SK-N-MC (cell line): ENCODE measurements at regions not wholly inside any gene's neighbourhood (a gene's known extent, or its start where the extent isn't known, plus 50 kb on each side); places are given as distances from the start of the nearest gene placed in this dataset.
A peak's percentile ranks its signal among the peaks of the same experiment; 100 is the strongest.

Experiments used
- DNase-seq: peaks from one replicate; pipeline ENCODE4 v3.0.0-alpha.2; 2011; ENCODE audit warnings: low read depth, low spot score
- H3K27ac ChIP-seq: fragments of 200-600 bp; sonication (generic); 2 replicates; pipeline ENCODE4 v1.5.1; 2016; ENCODE audit warnings: mixed run types
- H3K36me3 ChIP-seq: fragments of 200-600 bp; sonication (generic); 2 replicates; pipeline ENCODE4 v1.6.1; 2017; ENCODE audit warnings: antibody characterized with exemption, low read length, mixed read lengths; ENCODE audit not compliant: insufficient read depth
- H3K4me3 ChIP-seq: fragments of 200-600 bp; sonication (generic); 2 replicates; pipeline ENCODE4 v1.5.1; 2016
- H3K9ac ChIP-seq: fragments of 200-600 bp; sonication (generic); 2 replicates; pipeline ENCODE4 v1.8.0; 2017; ENCODE audit warnings: mixed run types, mixed read lengths; ENCODE audit not compliant: insufficient read length
- H3K9me3 ChIP-seq: fragments of 200-600 bp; sonication (generic); 2 replicates; pipeline ENCODE4 v1.6.1; 2017; ENCODE audit warnings: low read depth, mild to moderate bottlenecking, antibody characterized with exemption, low read length, moderate library complexity, mixed read lengths
- EZH2 ChIP-seq: fragments of 200-600 bp; sonication (generic); IDR thresholded peaks from one replicate; pipeline ENCODE4 v1.6.1; 2017; ENCODE audit warnings: antibody characterized with exemption
- FOXP2 ChIP-seq: optimal IDR thresholded peaks from 2 replicates; pipeline ENCODE3; 2011; ENCODE audit warnings: mild to moderate bottlenecking, moderate library complexity; ENCODE audit not compliant: insufficient read depth; ENCODE audit errors: extremely low read length, control extremely low read depth
- POLR2AphosphoS5 ChIP-seq: IDR thresholded peaks from 2 replicates; pipeline ENCODE4 v1.6.1; 2012; ENCODE audit warnings: mild to moderate bottlenecking, low read depth, low read length, borderline replicate concordance

- TF ChIP-seq POLR2AphosphoS5 (no peak), FOXP2 (no peak), EZH2 (no peak)
- H3K27ac ChIP-seq = no peak overlapping the region
- peak overlapping the region; percentile 32 for H3K9ac ChIP-seq
- no peaks in the 10 kb centered on the region for H3K9me3 ChIP-seq
- H3K4me3 ChIP-seq = peak overlapping the region; percentile 30; the same call in 1 of the 2 replicates
- H3K36me3 ChIP-seq = no peaks in the 10 kb centered on the region
- no peak for DNase-seq
Observed at GRCh38 chr6:6915813-6916547, 191.8 kb upstream of the RREB1 start.

GRCh38 chr6:6916598-6916997 lies 191.2 kb upstream of the RREB1 start:
- Histone ChIP-seq H3K9ac (no peak overlapping the region), H3K9me3 (no peaks in the 10 kb centered on the region)

GRCh38 chr6:6918216-6918983 lies 189.4 kb upstream of the RREB1 start:
- no peak for TF ChIP-seq POLR2AphosphoS5
- no peak for TF ChIP-seq EZH2
- no peak for TF ChIP-seq FOXP2
- H3K4me3 ChIP-seq = no peak overlapping the region
- no peaks in the 10 kb centered on the region for H3K9me3 ChIP-seq
- H3K36me3 ChIP-seq = no peaks in the 10 kb centered on the region
- H3K9ac ChIP-seq = no peak overlapping the region
- H3K27ac ChIP-seq = no peak overlapping the region
- DNase-seq = no peak

More at GRCh38 chr6:6916598-6916997, 191.2 kb upstream of the RREB1 start:
- no peak overlapping the region for H3K27ac ChIP-seq
- TF ChIP-seq EZH2 (no peak), POLR2AphosphoS5 (no peak), FOXP2 (no peak)
- no peak for DNase-seq
- no peaks in the 10 kb centered on the region for H3K36me3 ChIP-seq
- no peak overlapping the region for H3K4me3 ChIP-seq

- no peak overlapping the region for H3K4me3 ChIP-seq
- H3K27ac ChIP-seq = no peak overlapping the region
- H3K36me3 ChIP-seq = no peaks in the 10 kb centered on the region
- TF ChIP-seq POLR2AphosphoS5 (no peak), EZH2 (no peak), FOXP2 (no peak)
- no peak overlapping the region for H3K9ac ChIP-seq
- no peaks in the 10 kb centered on the region for H3K9me3 ChIP-seq
- DNase-seq = no peak
Observed at GRCh38 chr6:6919173-6919572, 188.6 kb upstream of the RREB1 start.

DNA sequence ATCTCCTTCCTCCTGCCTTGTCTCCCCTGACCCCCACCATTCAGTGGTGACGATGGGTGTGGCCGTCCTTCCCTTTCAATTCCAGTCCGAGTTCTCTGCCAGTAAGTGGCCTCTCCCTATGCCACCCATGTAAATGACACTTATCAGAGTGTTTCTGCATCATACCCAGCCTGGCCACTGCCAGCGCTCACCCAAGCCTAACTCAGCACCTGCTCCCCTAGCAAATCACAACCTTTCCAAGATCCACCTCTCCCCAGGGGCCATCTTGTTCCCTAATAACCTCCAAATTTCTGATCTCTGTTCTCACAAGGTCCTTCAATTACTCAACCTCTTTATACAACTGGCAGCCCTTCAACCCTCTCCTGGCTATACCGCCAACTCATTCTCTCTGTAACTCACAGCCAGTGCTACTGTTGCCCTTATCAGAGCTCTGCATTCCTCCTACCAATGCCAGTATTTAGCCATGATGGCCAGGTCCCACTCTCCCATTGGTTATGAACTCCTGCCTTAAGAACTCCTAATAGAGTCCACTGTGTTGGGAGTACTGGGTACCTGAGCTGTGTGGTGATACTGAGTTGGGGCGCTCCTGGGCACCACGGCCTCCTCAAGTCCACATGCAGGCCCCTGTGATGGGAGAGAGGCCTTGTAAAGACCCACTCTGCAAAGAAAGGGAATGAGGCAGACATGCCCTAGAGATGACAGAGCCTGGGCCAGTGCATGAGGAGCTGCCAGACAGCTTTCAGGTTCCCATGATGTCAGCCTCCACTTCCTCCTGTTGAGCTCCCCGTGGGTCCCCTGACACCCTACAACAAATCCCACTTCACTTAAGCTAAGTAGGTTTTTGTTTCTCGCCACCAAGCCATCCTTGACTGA lies 187.4 kb upstream of the RREB1 start:
- no peak overlapping the region for H3K27ac ChIP-seq
- H3K9me3 ChIP-seq = no peaks in the 10 kb centered on the region

GRCh38 chr6:6920987-6921313 lies 186.8 kb upstream of the RREB1 start:
- H3K9me3 ChIP-seq = no peaks in the 10 kb centered on the region
- H3K27ac ChIP-seq = no peak overlapping the region
- no peak overlapping the region for H3K4me3 ChIP-seq
- no peak for DNase-seq
- no peak overlapping the region for H3K9ac ChIP-seq
- TF ChIP-seq POLR2AphosphoS5 (no peak), FOXP2 (no peak), EZH2 (no peak)
- H3K36me3 ChIP-seq = no peaks in the 10 kb centered on the region

More for the DNA sequence above, 187.4 kb upstream of the RREB1 start:
- H3K4me3 ChIP-seq = no peak overlapping the region
- no peak for DNase-seq
- no peak for TF ChIP-seq FOXP2
- TF ChIP-seq EZH2 = no peak
- TF ChIP-seq POLR2AphosphoS5 = no peak
- no peaks in the 10 kb centered on the region for H3K36me3 ChIP-seq
- H3K9ac ChIP-seq = no peak overlapping the region

DNA sequence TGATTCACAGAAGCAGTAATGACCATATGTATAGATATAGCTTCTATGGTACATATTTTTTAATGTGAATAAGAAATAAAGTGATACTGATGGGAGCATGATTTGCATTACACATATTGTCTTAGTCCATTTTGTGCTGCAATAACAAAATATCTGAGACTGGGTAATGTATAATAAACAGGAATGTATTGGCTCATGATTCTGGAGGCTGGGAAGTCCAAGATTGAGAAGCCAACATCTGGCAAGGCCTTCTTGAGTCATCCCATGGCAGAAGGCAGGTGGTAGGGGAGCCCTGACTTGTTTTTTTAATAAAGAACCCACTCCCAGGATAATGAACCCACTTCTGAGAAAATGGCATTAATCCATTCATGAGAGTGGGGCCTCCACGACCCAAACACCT lies 185.6 kb upstream of the RREB1 start:
- TF ChIP-seq FOXP2 = no peak
- no peak for TF ChIP-seq POLR2AphosphoS5
- TF ChIP-seq EZH2 = no peak
- no peak for DNase-seq
- Histone ChIP-seq H3K9me3 (no peaks in the 10 kb centered on the region), H3K4me3 (no peak overlapping the region), H3K36me3 (no peaks in the 10 kb centered on the region), H3K9ac (no peak overlapping the region), H3K27ac (no peak overlapping the region)

DNA sequence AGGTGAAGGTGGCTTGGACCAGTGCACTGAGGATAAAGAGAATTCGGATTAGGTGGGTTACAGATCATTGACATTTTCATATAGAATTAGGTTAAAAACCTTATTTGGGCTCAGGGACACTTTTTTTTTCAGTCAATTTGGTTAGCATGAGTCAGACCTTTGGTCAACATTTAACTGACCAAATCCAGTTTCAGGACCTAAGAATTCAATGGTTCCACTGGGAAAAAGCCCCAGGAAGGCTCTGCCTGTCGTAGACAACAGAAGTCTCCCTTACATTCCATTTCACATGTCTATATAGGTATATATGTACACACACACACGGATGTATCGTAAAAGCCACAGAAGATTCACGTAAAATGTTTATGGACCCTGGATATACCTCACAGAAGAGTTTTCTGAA lies 184.2 kb upstream of the RREB1 start:
- Histone ChIP-seq H3K36me3 (no peaks in the 10 kb centered on the region), H3K4me3 (no peak overlapping the region), H3K9ac (no peak overlapping the region), H3K9me3 (no peaks in the 10 kb centered on the region), H3K27ac (no peak overlapping the region)
- DNase-seq = no peak
- TF ChIP-seq FOXP2 (no peak), POLR2AphosphoS5 (no peak), EZH2 (no peak)
